HL-60 (cell line): ENCODE measurements at regions not wholly inside any gene's neighbourhood (a gene's known extent, or its start where the extent isn't known, plus 50 kb on each side); places are given as distances from the start of the nearest gene placed in this dataset.

Source experiments
- DNase-seq, 2 experiments: peaks; one replicate each; pipeline ENCODE4 v3.0.0-alpha.2; 2010 to 2020; ENCODE audit warnings: low read depth in 1 of 2, low spot score in 1 of 2
- H3K27ac ChIP-seq: fragments of 250-450 bp; sonication (Bioruptor Pico); replicated peaks from 2 replicates; pipeline ENCODE4 v1.5.1; 2020; ENCODE audit warnings: mild to moderate bottlenecking, moderate library complexity
- H3K27me3 ChIP-seq: fragments of 250-450 bp; sonication (Bioruptor Pico); 2 replicates; pipeline ENCODE4 v1.5.1; 2021; ENCODE audit warnings: mild to moderate bottlenecking, moderate library complexity; ENCODE audit not compliant: insufficient read depth, poor library complexity, severe bottlenecking
- H3K4me3 ChIP-seq: replicated peaks from 2 replicates; pipeline ENCODE4 v1.5.1; 2011; ENCODE audit warnings: mild to moderate bottlenecking, control low read depth, low read length; ENCODE audit not compliant: insufficient read depth
- CTCF ChIP-seq: IDR thresholded peaks from one replicate; pipeline ENCODE4 v1.5.1; 2011; ENCODE audit warnings: low read length, control low read depth, inconsistent platforms; ENCODE audit not compliant: insufficient read depth
- GABPA ChIP-seq: IDR thresholded peaks from 2 replicates; pipeline ENCODE4 v1.6.1; 2012; ENCODE audit warnings: low read depth
- POLR2AphosphoS5 ChIP-seq: IDR thresholded peaks from 2 replicates; pipeline ENCODE4 v1.6.1; 2012; ENCODE audit warnings: low read depth
- REST ChIP-seq: IDR thresholded peaks from 2 replicates; pipeline ENCODE4 v1.6.1; 2012; ENCODE audit warnings: low read depth; ENCODE audit not compliant: insufficient replicate concordance
- SPI1 ChIP-seq: IDR thresholded peaks from 2 replicates; pipeline ENCODE4 v1.6.1; 2012; ENCODE audit warnings: low read depth, mild to moderate bottlenecking, borderline replicate concordance

DNA sequence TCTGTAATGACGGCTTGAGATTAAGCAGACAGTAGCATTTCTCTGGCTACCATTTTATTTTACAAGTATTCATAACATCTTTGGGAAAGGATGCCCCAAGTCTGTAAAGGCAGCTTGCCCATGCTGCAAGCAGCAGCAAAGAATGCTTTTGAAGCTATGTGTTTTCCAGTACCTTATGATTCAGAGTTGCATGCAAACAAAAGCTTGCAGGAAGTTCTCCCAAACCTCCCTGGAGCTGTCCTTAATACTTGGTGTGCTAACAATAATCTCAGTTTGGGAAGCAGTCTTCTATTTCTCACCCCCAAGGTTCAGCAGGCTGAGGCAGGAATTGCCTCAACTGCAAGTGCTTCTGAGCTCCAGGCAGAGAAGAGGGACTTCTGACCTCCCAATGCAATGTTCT is 60.8 kb downstream of the CCNA1 start:
- no peak overlapping the region for H3K27ac ChIP-seq
- H3K4me3 ChIP-seq = no peak overlapping the region
- TF ChIP-seq POLR2AphosphoS5 = no peak
- TF ChIP-seq CTCF = no peak
- TF ChIP-seq SPI1 = no peak
- no peak for TF ChIP-seq REST
- no peak for TF ChIP-seq GABPA
- no peaks in the 10 kb centered on the region for H3K27me3 ChIP-seq
- no peak for DNase-seq

- TF ChIP-seq GABPA (no peak), SPI1 (no peak), POLR2AphosphoS5 (no peak), CTCF (no peak), REST (no peak)
- DNase-seq = no peak
- no peaks in the 10 kb centered on the region for H3K27me3 ChIP-seq
- no peak overlapping the region for H3K4me3 ChIP-seq
- H3K27ac ChIP-seq = no peak overlapping the region
Measured at GRCh38 chr13:36495431-36495830, 63.1 kb downstream of the CCNA1 start.

DNA sequence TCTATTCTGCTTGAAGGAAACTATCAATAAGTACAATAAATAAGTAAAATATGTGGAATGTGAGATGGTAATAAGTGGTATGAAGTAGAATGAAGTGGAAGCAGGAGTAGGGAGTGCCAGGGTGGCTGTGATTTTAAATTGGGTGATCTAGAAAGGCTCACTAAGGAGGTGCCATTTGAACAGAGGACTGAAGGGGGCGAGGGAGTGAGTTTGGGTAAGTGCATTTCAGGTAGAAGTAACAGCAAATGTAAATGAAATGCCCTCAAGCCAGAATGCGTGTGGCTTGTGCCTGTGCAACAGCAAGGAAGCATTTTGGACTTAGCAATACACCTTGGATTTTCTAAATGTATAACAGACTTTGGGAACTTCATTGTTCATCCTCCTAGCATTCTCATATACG is 77.1 kb downstream of the CCNA1 start:
- no peak for DNase-seq
- Histone ChIP-seq H3K4me3 (no peak overlapping the region), H3K27ac (no peak overlapping the region), H3K27me3 (no peaks in the 10 kb centered on the region)
- no peak for TF ChIP-seq CTCF
- no peak for TF ChIP-seq REST
- TF ChIP-seq POLR2AphosphoS5 = no peak
- TF ChIP-seq SPI1 = no peak
- no peak for TF ChIP-seq GABPA
